Cardiac fibroblast (primary cell): ENCODE measurements at regions not wholly inside any gene's neighbourhood (a gene's known extent, or its start where the extent isn't known, plus 50 kb on each side); places are given as distances from the start of the nearest gene placed in this dataset.

Source experiments
- DNase-seq, 2 donors: peaks; one replicate each; pipeline versions ENCODE4 v3.0.0 to v3.0.0-alpha.2; 2010; ENCODE audit warnings: low read depth in 2 of 2
- H3K4me3 ChIP-seq, 2 donors: replicated peaks in 1 of 2; 1 replicate in 1 of 2; 2 replicates in 1 of 2; pipeline ENCODE4 v1.5.1; 2011; ENCODE audit warnings: low read depth in 2 of 2, low read length in 2 of 2, mild to moderate bottlenecking in 2 of 2, moderate library complexity in 1 of 2
- CTCF ChIP-seq: IDR thresholded peaks from one replicate; pipeline ENCODE4 v1.5.1; 2011; ENCODE audit warnings: low read depth, mild to moderate bottlenecking, low read length, inconsistent platforms

- no peak for DNase-seq
- TF ChIP-seq CTCF: no peak
- H3K4me3 ChIP-seq: no peak overlapping the region
Measured at GRCh38 chr5:18181575-18181974, 547.3 kb downstream of the TAF11L14 start.

GRCh38 chr5:18195910-18196309 is 561.6 kb downstream of the TAF11L14 start:
- no peak overlapping the region for H3K4me3 ChIP-seq
- no peak for TF ChIP-seq CTCF
- no peak for DNase-seq

GRCh38 chr5:18197734-18198133 is 563.5 kb downstream of the TAF11L14 start:
- H3K4me3 ChIP-seq: no peak overlapping the region
- no peak for DNase-seq
- TF ChIP-seq CTCF: no peak

- H3K4me3 ChIP-seq: no peak overlapping the region
- TF ChIP-seq CTCF: no peak
- DNase-seq: no peak
Measured at GRCh38 chr5:18202164-18202563, 567.9 kb downstream of the TAF11L14 start.

GRCh38 chr5:18203296-18203695 is 569.0 kb downstream of the TAF11L14 start:
- H3K4me3 ChIP-seq: no peak overlapping the region
- no peak for TF ChIP-seq CTCF
- DNase-seq: no peak

GRCh38 chr5:18213666-18214065 is 579.4 kb downstream of the TAF11L14 start:
- DNase-seq: no peak
- H3K4me3 ChIP-seq: no peak overlapping the region
- no peak for TF ChIP-seq CTCF

GRCh38 chr5:18216016-18216415 is 581.8 kb downstream of the TAF11L14 start:
- no peak overlapping the region for H3K4me3 ChIP-seq
- TF ChIP-seq CTCF: no peak
- DNase-seq: no peak
